OCI-LY7 (cell line): ENCODE measurements at regions not wholly inside any gene's neighbourhood (a gene's known extent, or its start where the extent isn't known, plus 50 kb on each side); places are given as distances from the start of the nearest gene placed in this dataset. TPM values are rescaled to one million over a fixed set of nuclear protein-coding genes. Genes with fewer than 3 reads are reported as not detected.

ENCODE experiments used
- BruUV-seq: library from RNA; stranded (reverse); fragments of 400-500 nt; replicated peaks from 2 replicates; lab custom pipeline; 2021; lab: Mats Ljungman, UMichigan
- CTCF ChIA-PET: fragments of 300-600 bp; sonication (Branson Sonifier 250); formaldehyde crosslinking; loops from one replicate; lab custom pipeline; 2022; ENCODE audit warnings: antibody characterized with exemption; ENCODE audit not compliant: unreplicated experiment; lab: Charles Lee
- POLR2A ChIA-PET: fragments of 300-600 bp; sonication (Branson Sonifier 250); formaldehyde crosslinking; loops from one replicate; lab custom pipeline; 2022; ENCODE audit warnings: antibody characterized with exemption; lab: Charles Lee
- DNase-seq: peaks from one replicate; pipeline ENCODE4 v3.0.0-alpha.2; 2015; ENCODE audit warnings: low spot score
- H2AFZ ChIP-seq: fragments of 200-600 bp; sonication (generic), shearing (Covaris generic); 2 replicates; pipeline ENCODE4 v1.6.1; 2014; ENCODE audit warnings: mild to moderate bottlenecking, antibody characterized with exemption, low read length, moderate library complexity
- H3K27ac ChIP-seq: fragments of 200-600 bp; sonication (generic); 2 replicates; pipeline ENCODE4 v1.5.1; 2014; ENCODE audit warnings: mixed run types, low read depth, mild to moderate bottlenecking, moderate library complexity, low read length, inconsistent platforms; ENCODE audit not compliant: poor library complexity, severe bottlenecking
- H3K36me3 ChIP-seq: fragments of 200-600 bp; sonication (generic); 2 replicates; pipeline ENCODE4 v1.6.1; 2014; ENCODE audit warnings: mild to moderate bottlenecking, antibody characterized with exemption, low read length, moderate library complexity, mixed read lengths; ENCODE audit not compliant: insufficient read depth
- H3K4me1 ChIP-seq: fragments of 200-600 bp; sonication (generic); 2 replicates; pipeline ENCODE4 v1.5.1; 2014; ENCODE audit warnings: mild to moderate bottlenecking, low read length; ENCODE audit not compliant: insufficient read depth, poor library complexity, severe bottlenecking
- H3K4me2 ChIP-seq: fragments of 200-600 bp; sonication (generic); 2 replicates; pipeline ENCODE4 v1.6.1; 2014; ENCODE audit warnings: mild to moderate bottlenecking, low read length
- H3K4me3 ChIP-seq: fragments of 200-600 bp; sonication (generic); 2 replicates; pipeline ENCODE4 v1.5.1; 2014; ENCODE audit warnings: mild to moderate bottlenecking, low read depth, low read length; ENCODE audit not compliant: poor library complexity, severe bottlenecking
- H3K79me2 ChIP-seq: fragments of 200-600 bp; sonication (generic); 2 replicates; pipeline ENCODE4 v1.6.1; 2016; ENCODE audit warnings: low read depth, mild to moderate bottlenecking, low read length, moderate library complexity, mixed read lengths; ENCODE audit not compliant: insufficient read depth
- H3K9me2 ChIP-seq: fragments of 200-600 bp; sonication (generic); 2 replicates; pipeline ENCODE4 v1.6.1; 2016; ENCODE audit warnings: mild to moderate bottlenecking, low read length, mixed read lengths; ENCODE audit not compliant: insufficient read depth
- H3K9me3 ChIP-seq: fragments of 200-600 bp; sonication (generic); 2 replicates; pipeline ENCODE4 v1.6.1; 2014; ENCODE audit warnings: mild to moderate bottlenecking, mixed run types, low read length, mixed read lengths
- H4K20me1 ChIP-seq: fragments of 200-600 bp; sonication (generic); 2 replicates; pipeline ENCODE4 v1.6.1; 2014; ENCODE audit warnings: mild to moderate bottlenecking, antibody characterized with exemption, low read length, moderate library complexity, mixed read lengths; ENCODE audit not compliant: insufficient read depth
- CTCF ChIP-seq: fragments of 200-600 bp; sonication (generic); conservative IDR thresholded peaks from 2 replicates; pipeline ENCODE4 v1.5.1; 2014; ENCODE audit warnings: mild to moderate bottlenecking, antibody characterized with exemption, low read length, moderate library complexity, mixed read lengths
- EZH2phosphoT487 ChIP-seq: fragments of 200-600 bp; sonication (generic); IDR thresholded peaks from 2 replicates; pipeline ENCODE4 v1.6.1; 2018; ENCODE audit warnings: low read depth, borderline replicate concordance, mild to moderate bottlenecking, mixed run types, antibody characterized with exemption, low read length, moderate library complexity, mixed read lengths
- intact Hi-C: fragments of 100-400 bp; cut with micrococcal nuclease; formaldehyde crosslinking; loops from one replicate; pipeline ENCODE4 v1.10.0; 2022; ENCODE audit not compliant: unreplicated experiment
- small RNA-seq: library from RNA; depleted of rRNA; stranded (forward); fragments of <200 nt; gene quantifications from one replicate; pipeline ENCODE3, GENCODE V24; 2014

DNA sequence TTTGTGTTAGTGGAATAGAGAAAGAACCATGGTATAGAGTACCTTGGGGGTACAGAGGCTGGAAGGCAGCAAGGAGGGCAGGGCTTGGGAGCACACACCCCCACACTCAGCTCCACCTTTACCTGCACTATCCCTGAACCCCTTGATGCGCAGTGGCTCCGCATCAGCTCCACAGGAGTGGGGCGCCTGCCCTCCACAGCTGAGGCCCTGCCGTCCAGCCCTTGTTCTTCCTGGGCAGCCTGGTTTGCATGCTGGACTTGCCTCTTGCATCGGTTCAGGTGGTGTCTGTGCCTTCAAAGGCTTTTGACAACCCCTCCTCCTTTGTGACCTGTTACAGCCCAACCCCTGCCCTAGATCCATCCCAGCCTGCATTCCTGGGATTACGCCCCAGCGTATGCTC lies 52.6 kb upstream of the ZNF32 start:
- Histone ChIP-seq H3K79me2 (no peaks in the 10 kb centered on the region), H3K4me3 (no peak overlapping the region), H3K27ac (no peak overlapping the region), H2AFZ (no peak overlapping the region), H3K9me3 (no peaks in the 10 kb centered on the region), H3K36me3 (no peaks in the 10 kb centered on the region), H3K9me2 (no peaks in the 10 kb centered on the region), H3K4me1 (no peaks in the 10 kb centered on the region), H4K20me1 (no peaks in the 10 kb centered on the region), H3K4me2 (no peak overlapping the region)
- DNase-seq = no peak
- TF ChIP-seq EZH2phosphoT487 (no peak), CTCF (no peak)
- BruUV-seq = no TSS peak
- CTCF ChIA-PET = no interaction called here
- intact Hi-C loops = no loop called here
- POLR2A ChIA-PET = no interaction called here

DNA sequence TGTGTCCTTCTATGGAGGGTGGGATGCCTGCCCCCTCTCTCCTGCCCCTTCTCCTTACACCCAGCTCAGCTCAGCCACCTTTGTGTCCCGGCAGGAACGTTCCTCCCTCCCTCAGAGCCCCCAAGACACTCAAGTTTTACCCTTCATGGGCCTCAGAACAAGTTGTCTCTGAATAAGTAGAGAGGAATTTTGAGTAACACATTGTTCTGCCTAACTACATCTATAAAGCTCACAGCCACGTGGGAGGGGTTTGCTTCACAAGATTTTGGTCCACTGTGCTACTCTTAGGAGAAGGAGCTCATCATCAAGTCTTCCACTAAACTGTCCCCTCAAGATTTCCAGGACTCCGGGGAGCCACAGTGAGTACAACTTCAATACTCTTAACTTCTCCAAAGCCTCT lies 51.6 kb upstream of the ZNF32 start:
- H3K4me2 ChIP-seq = no peak overlapping the region
- no peaks in the 10 kb centered on the region for H4K20me1 ChIP-seq
- DNase-seq = no peak
- TF ChIP-seq EZH2phosphoT487 = no peak
- no peak for TF ChIP-seq CTCF
- no peaks in the 10 kb centered on the region for H3K9me3 ChIP-seq
- no peaks in the 10 kb centered on the region for H3K36me3 ChIP-seq
- no peaks in the 10 kb centered on the region for H3K9me2 ChIP-seq
- POLR2A ChIA-PET = no interaction called here
- no peak overlapping the region for H3K27ac ChIP-seq
- H3K4me1 ChIP-seq = no peaks in the 10 kb centered on the region
- no peak overlapping the region for H3K4me3 ChIP-seq
- H2AFZ ChIP-seq = no peak overlapping the region
- no peaks in the 10 kb centered on the region for H3K79me2 ChIP-seq
- no TSS peak for BruUV-seq
- CTCF ChIA-PET = no interaction called here
- intact Hi-C loops = no loop called here

DNA sequence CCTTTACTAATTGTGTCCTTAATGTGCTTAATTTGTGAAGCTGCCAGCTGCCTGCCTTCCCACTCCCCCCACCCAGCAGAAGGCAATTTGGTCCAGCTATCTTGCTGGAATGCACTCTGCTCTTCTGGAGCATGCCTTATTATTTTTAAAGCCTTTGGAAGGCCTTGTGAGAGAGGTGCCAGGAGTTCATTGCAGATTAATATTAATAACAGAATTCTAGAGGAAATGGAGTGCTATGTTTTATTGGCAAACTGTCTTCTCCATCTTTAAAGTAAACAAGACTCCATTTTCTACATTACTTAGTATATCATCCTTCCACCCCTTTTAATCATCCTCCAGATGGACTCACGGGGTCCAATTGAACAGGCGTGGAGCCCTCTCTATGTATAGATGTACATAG lies 50.8 kb upstream of the ZNF32 start:
- DNase-seq = no peak
- Histone ChIP-seq H4K20me1 (no peaks in the 10 kb centered on the region), H3K36me3 (no peaks in the 10 kb centered on the region), H3K4me1 (no peaks in the 10 kb centered on the region), H3K4me2 (no peak overlapping the region), H3K9me2 (no peaks in the 10 kb centered on the region), H3K9me3 (no peaks in the 10 kb centered on the region), H2AFZ (no peak overlapping the region), H3K79me2 (no peaks in the 10 kb centered on the region), H3K4me3 (no peak overlapping the region), H3K27ac (no peak overlapping the region)
- intact Hi-C loops = no loop called here
- ChIA-PET CTCF (no interaction called here), POLR2A (no interaction called here)
- BruUV-seq = no TSS peak
- no peak for TF ChIP-seq CTCF
- no peak for TF ChIP-seq EZH2phosphoT487

Small RNAs in the stretch of these regions (small RNA-seq; reads per million reads assigned to genes)
- not detected for gene UQCRHP3
